ENCODE measurements at regions not wholly inside any gene's neighbourhood (a gene's known extent, or its start where the extent isn't known, plus 50 kb on each side); places are given as distances from the start of the nearest gene placed in this dataset.
A peak's percentile ranks its signal among the peaks of the same experiment; 100 is the strongest.

GRCh38 chr4:28744066-28744465, 1883.4 kb downstream of the STIM2 start (continued):
- TF ChIP-seq ZNF462 (CRISPR knock-in tag; IDR thresholded peaks at IDR 0.05) (no peak), EZH2 (IDR thresholded peaks at IDR 0.05; ENCODE audit: low read depth, unreplicated experiment) (no peak), ZNF331 (CRISPR knock-in tag; IDR thresholded peaks at IDR 0.05; ENCODE audit: low read depth) (no peak), NANOG (IDR thresholded peaks at IDR 0.05; ENCODE audit: borderline replicate concordance) (no peak)

DNA sequence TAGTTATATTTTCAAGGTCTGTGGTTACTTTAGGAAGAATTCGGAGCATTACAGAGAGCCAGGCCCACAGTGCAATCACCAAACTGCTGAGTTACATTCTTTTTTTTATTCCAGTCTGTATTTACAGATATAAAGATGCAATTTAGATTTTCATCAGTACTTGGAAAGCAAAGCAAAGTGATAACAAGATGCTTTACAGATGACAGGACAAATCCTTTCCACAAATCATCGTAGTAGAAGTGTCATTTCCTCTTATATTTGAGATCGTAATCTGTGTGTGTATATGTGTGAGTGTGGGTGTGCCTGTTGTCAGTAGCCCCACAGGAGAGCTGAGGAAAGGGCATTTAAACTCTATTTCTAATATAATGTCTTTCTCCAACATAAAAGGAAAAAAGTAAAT, 1893.7 kb downstream of the STIM2 start:
- H3K4me3 ChIP-seq: 0 out of 2 replicates have a peak overlapping the region, but pooled peaks have one; percentile 3
- H3K27me3 Mint-ChIP-seq (ENCODE audit: insufficient read depth, low read depth, poor library complexity): no peaks in the 10 kb centered on the region
- H3K4me3 Mint-ChIP-seq: peak overlapping the region; percentile 38; the same call in 1 of the 3 replicates
- H3K4me1 Mint-ChIP-seq: peaks cover 37% of the 10 kb centered on the region
- no peaks in the 10 kb centered on the region for H3K79me2 ChIP-seq (replicated peaks; ENCODE audit: insufficient read depth)
- DNase-seq (ENCODE audit: low spot score): no peak
- no peaks in the 10 kb centered on the region for H3K9me3 Mint-ChIP-seq
- peak overlapping the region; percentile 39 for H3K4me2 ChIP-seq
- H3K27ac ChIP-seq (ENCODE audit: low read depth): peak overlapping the region; percentile 21; the same call in 1 of the 2 replicates
- no peaks in the 10 kb centered on the region for H3K36me3 ChIP-seq (ENCODE audit: insufficient read depth)
- H3K4me1 ChIP-seq (ENCODE audit: insufficient read depth): peaks cover 32% of the 10 kb centered on the region
- no peaks in the 10 kb centered on the region for H3K9me2 ChIP-seq (ENCODE audit: insufficient read depth)
- no peak overlapping the region for H2AFZ ChIP-seq
- no peaks in the 10 kb centered on the region for H4K20me1 ChIP-seq (replicated peaks; ENCODE audit: insufficient read depth)
- H3K27ac Mint-ChIP-seq: peak overlapping the region; percentile 92
- no peaks in the 10 kb centered on the region for H3F3A ChIP-seq (replicated peaks; ENCODE audit: low read depth)
- no peak for ATAC-seq
- H3K27me3 ChIP-seq (ENCODE audit: insufficient read depth): no peaks in the 10 kb centered on the region
- no peaks in the 10 kb centered on the region for H3K36me3 Mint-ChIP-seq (ENCODE audit: low read depth)
- TF ChIP-seq ZNF114 (CRISPR knock-in tag; IDR thresholded peaks at IDR 0.05) (no peak), STAT1 (IDR thresholded peaks at IDR 0.05; ENCODE audit: unreplicated experiment) (no peak), CTCF (conservative IDR thresholded peaks at IDR 0.05; ENCODE audit: low read depth in 2 of 2) (no peak), ZNF462 (CRISPR knock-in tag; IDR thresholded peaks at IDR 0.05) (no peak)
